LHCN-M2 (cell line): ENCODE measurements at regions not wholly inside any gene's neighbourhood (a gene's known extent, or its start where the extent isn't known, plus 50 kb on each side); places are given as distances from the start of the nearest gene placed in this dataset.

Experiments
- DNase-seq: peaks from one replicate; pipeline ENCODE4 v3.0.0-alpha.2; 2012; ENCODE audit warnings: low read depth

GRCh38 chr18:24530630-24531111 lies 70.2 kb downstream of the HRH4 start:
- peak; percentile 38 for DNase-seq

- no peak for DNase-seq
These were observed 73.8 kb downstream of the HRH4 start for GRCh38 chr18:24534271-24534670.

- DNase-seq, result no peak
These were observed 74.3 kb downstream of the HRH4 start for GRCh38 chr18:24534737-24535136.

GRCh38 chr18:24535527-24536295 lies 75.3 kb downstream of the HRH4 start:
- DNase-seq, result no peak

GRCh38 chr18:24536326-24536725 lies 75.9 kb downstream of the HRH4 start:
- no peak for DNase-seq

GRCh38 chr18:24536834-24537233 lies 76.4 kb downstream of the HRH4 start:
- no peak for DNase-seq

- DNase-seq, result no peak
These were observed 78.2 kb downstream of the HRH4 start for GRCh38 chr18:24538414-24539264.

- DNase-seq, result no peak
These were observed 79.6 kb downstream of the HRH4 start for GRCh38 chr18:24539866-24540617.

GRCh38 chr18:24540896-24541295 lies 80.5 kb downstream of the HRH4 start:
- no peak for DNase-seq

- no peak for DNase-seq
These were observed 82.8 kb downstream of the HRH4 start for GRCh38 chr18:24543086-24543794.

GRCh38 chr18:24543795-24544498 lies 83.5 kb downstream of the HRH4 start:
- DNase-seq, result peak; percentile 17

GRCh38 chr18:24544949-24545348 lies 84.5 kb downstream of the HRH4 start:
- DNase-seq, result no peak

GRCh38 chr18:24545651-24546050 lies 85.2 kb downstream of the HRH4 start:
- DNase-seq, result no peak

- DNase-seq, result no peak
These were observed 85.9 kb downstream of the HRH4 start for GRCh38 chr18:24546307-24546706.

GRCh38 chr18:24548583-24548982 lies 88.1 kb downstream of the HRH4 start:
- DNase-seq, result no peak

- DNase-seq, result no peak
These were observed 91.8 kb downstream of the HRH4 start for GRCh38 chr18:24552218-24552617.

GRCh38 chr18:24553571-24554285 lies 93.3 kb downstream of the HRH4 start:
- DNase-seq, result no peak

GRCh38 chr18:24558403-24558802 lies 98.0 kb downstream of the HRH4 start:
- DNase-seq, result no peak

- no peak for DNase-seq
These were observed 99.1 kb downstream of the HRH4 start for GRCh38 chr18:24559526-24559925.

GRCh38 chr18:24560511-24560981 lies 100.1 kb downstream of the HRH4 start:
- DNase-seq, result no peak
